ENCODE measurements at regions not wholly inside any gene's neighbourhood (a gene's known extent, or its start where the extent isn't known, plus 50 kb on each side); places are given as distances from the start of the nearest gene placed in this dataset.

DNA sequence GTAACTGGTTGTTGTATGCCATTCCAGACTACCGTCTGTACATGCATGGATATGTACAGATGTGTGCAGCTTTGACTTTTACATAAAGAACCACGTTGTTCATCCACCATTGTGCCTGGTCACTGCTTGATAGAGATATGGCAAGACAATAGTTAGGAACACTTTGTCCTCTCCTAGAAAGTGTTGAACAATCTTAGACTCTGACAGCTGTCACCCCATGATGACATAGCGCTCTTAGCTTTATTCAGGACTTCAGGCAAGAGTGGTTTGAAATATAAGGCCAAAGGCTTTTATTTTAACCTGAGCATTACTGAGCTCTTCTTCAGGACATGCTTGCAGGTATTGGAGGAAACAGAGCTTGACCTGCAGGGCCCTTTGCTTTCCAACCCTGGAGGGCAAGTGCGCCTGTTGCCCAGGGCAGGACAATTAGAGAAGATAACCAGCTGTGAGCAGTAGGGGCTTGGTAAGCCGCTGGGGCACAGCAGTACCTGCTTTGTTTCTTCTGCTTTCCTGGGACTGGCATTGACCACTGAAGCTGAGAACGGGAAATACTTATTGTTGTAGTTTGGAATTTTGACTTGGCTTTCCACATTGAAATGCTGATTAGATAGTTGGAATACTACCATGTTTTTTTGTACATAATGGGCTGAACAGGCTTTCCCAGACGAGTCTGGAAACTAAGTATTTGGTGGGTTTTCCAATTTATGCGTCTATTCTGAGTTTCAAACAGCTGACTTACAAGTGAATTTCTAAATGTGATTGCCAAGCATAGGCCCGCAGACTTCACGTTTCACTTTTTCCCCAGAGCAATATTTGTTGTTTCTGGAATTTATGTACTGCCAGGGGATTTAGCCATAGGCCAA is 51.1 kb downstream of the GARRE1 start:
- Histone ChIP-seq H3K4me3 (no peak overlapping the region), H3K9me3 (no peaks in the 10 kb centered on the region), H3K4me1 (peaks cover 0 to 21% (median 2%) of the 10 kb centered on the region in 4 donors), H3K36me3 (peaks cover 0 to 6% (median 0%) of the 10 kb centered on the region in 3 donors), H3K27me3 (no peaks in the 10 kb centered on the region), H3K27ac (peak overlapping the region in 2 of 4 donors; percentile 53 to 59)
- TF ChIP-seq CTCF (IDR thresholded peaks at IDR 0.05) = no peak
- TF ChIP-seq POLR2A (IDR thresholded peaks at IDR 0.05) = no peak
- DNase-seq = no peak

GRCh38 chr19:34306213-34306661 is 51.9 kb downstream of the GARRE1 start:
- TF ChIP-seq POLR2A (IDR thresholded peaks at IDR 0.05) (no peak), CTCF (IDR thresholded peaks at IDR 0.05) (peak in 3 of 6 experiments; percentile 20 to 38 (median 28))
- H3K27ac ChIP-seq = peak overlapping the region in 2 of 4 donors; percentile 53 to 59
- peak in 2 of 3 donors; percentile 58 to 60 for DNase-seq
- no peaks in the 10 kb centered on the region for H3K27me3 ChIP-seq
- no peaks in the 10 kb centered on the region for H3K9me3 ChIP-seq
- peaks cover 0 to 20% (median 2%) of the 10 kb centered on the region in 4 donors for H3K4me1 ChIP-seq
- no peak overlapping the region for H3K4me3 ChIP-seq
- H3K36me3 ChIP-seq = no peaks in the 10 kb centered on the region

GRCh38 chr19:34306824-34307223 is 52.5 kb downstream of the GARRE1 start:
- DNase-seq = no peak
- Histone ChIP-seq H3K27me3 (no peaks in the 10 kb centered on the region), H3K36me3 (no peaks in the 10 kb centered on the region), H3K4me3 (no peak overlapping the region), H3K4me1 (peaks cover 0 to 20% (median 2%) of the 10 kb centered on the region in 4 donors), H3K9me3 (no peaks in the 10 kb centered on the region), H3K27ac (peak overlapping the region in 2 of 4 donors; percentile 53 to 59)
- TF ChIP-seq POLR2A (IDR thresholded peaks at IDR 0.05) (no peak), CTCF (IDR thresholded peaks at IDR 0.05) (no peak)

- peaks cover 0 to 20% (median 2%) of the 10 kb centered on the region in 4 donors for H3K4me1 ChIP-seq
- DNase-seq = peak in 1 of 3 donors; percentile 65
- H3K27ac ChIP-seq = peak overlapping the region in 2 of 4 donors; percentile 17 to 21
Observed at GRCh38 chr19:34308381-34309367, 54.3 kb downstream of the GARRE1 start.

More at GRCh38 chr19:34308381-34309367, 54.3 kb downstream of the GARRE1 start:
- Histone ChIP-seq H3K9me3 (no peaks in the 10 kb centered on the region), H3K4me3 (no peak overlapping the region), H3K27me3 (no peaks in the 10 kb centered on the region), H3K36me3 (no peaks in the 10 kb centered on the region)
- no peak for TF ChIP-seq CTCF (IDR thresholded peaks at IDR 0.05)
- TF ChIP-seq POLR2A (IDR thresholded peaks at IDR 0.05) = no peak
